HG03095 (cell line): ENCODE measurements at regions not wholly inside any gene's neighbourhood (a gene's known extent, or its start where the extent isn't known, plus 50 kb on each side); places are given as distances from the start of the nearest gene placed in this dataset.

Source experiments
- ATAC-seq: cut with Tn5 transposase; IDR thresholded peaks from one replicate; pipeline ENCODE4 v1.9.1; 2021; ENCODE audit warnings: moderate library complexity; ENCODE audit not compliant: unreplicated experiment

DNA sequence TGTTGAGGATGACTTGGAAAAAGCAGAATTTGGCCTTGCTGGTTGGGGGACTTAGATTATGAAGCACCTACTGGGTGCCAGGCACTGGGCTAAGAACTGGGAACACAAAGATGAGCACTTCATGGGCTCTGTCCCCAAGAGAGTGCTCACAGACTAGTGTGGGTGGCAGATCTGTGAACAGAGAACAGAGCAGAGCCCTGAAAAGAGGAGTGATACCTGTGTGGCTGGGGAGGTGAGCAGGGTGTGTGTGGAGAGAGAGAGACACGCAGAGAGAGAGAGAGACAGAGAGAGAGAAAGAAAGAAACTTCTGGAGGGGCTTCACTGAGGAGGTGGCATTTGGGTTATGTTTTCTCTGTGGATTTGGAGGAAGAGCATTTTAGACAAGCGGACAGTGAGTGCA is 61.1 kb upstream of the PPP2R5A start:
- no peak for ATAC-seq

DNA sequence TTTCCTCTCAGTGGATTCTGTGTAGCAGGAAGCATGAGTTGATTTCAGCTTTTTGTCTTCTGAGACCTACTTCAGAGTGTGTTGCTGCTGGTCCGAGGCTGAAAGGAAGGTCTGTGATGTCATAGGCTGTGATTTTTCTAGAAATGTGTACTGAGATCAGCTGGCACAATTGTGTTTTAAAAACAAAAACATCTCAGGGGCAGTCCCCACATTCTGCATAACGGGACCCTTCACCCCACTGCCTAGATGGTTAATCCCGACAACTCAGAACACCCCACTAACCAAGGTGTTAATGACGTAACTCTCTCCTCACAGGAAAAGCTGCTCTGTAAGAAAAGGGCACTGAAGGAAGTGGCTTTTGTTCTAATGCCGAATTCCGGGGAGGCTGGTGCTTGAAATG is 59.8 kb upstream of the PPP2R5A start:
- no peak for ATAC-seq

DNA sequence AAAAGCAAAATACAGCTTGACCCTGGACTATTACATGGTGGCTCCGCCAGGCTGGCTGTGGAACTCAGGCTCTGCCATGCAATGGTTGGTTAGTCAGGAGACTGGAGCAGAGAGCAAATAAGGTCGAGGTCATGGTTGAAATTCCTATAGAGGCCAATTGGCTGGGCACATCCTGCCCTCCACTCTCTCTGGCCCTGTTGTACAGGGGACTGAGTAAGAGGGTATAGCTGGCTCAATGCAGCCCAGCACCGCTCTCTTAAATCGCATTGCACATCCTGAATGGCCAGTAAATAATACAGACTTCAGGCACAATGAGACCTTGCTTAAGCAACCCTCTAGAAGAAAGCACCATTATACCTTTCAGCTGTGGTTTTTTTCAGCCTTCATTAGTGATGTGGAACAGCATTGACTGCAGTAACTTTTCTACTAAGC is 59.3 kb upstream of the PPP2R5A start:
- no peak for ATAC-seq

GRCh38 chr1:212226467-212226866 is 58.7 kb upstream of the PPP2R5A start:
- no peak for ATAC-seq

DNA sequence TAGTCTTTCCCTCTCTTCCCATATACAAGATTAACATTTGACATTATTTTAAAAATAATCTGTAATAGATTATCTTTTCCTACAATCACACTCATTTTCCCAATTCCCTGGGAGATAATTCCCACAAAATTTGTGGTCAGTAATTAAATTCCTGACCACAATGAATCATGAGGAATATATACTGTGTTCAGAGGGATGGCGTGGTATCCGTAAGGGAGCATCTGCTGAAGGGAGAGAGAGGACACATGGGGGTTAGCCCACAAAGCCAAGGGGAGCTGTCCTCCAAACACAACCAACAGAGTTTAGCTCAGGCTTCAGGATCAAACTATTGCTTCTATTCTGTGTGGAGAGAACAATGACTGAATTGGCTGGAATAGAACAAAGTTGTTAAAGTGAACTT is 57.1 kb upstream of the PPP2R5A start:
- no peak for ATAC-seq

GRCh38 chr1:212228591-212229119 is 56.6 kb upstream of the PPP2R5A start:
- no peak for ATAC-seq

DNA sequence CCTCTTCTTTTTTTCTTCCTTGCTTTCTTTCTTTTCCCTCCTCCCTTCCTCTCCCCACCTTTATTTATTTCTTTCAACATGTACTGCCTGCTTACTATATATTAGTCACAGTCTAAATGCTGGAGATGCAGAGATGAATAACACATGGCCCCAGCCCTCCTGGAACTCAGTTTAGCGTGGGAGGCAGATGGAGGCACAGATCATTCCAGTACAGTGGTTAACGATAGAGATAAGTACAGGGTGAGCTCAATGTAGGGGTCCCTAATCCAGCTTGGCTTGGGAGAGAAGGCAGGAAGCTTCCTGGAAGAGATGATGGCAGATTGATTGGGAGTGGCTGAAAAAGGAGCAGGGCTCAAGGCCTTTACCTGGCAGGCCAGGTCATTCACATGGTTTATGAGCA is 55.6 kb upstream of the PPP2R5A start:
- no peak for ATAC-seq

DNA sequence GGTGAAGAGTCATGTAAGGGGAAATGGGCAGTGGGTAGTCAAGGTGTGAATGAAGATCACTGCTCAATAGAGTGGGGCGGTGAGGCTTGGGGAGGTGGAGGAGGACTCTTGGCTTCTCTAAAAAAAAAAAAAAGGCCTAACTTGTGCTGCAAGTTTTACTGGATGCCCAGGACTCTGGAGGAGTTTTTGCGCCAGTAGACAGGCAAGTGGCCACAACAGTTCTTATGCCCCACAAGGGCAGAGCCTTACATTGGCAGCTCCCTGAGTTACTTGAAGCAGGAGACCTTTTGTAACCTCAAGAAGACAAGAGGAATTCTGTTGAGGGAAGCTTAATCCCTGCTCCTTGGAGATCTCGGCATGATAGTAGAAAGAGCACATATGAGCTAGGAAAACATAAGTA is 54.9 kb upstream of the PPP2R5A start:
- ATAC-seq, result no peak

GRCh38 chr1:212231372-212231771 is 53.8 kb upstream of the PPP2R5A start:
- ATAC-seq, result no peak

- ATAC-seq, result no peak
These were observed 53.1 kb upstream of the PPP2R5A start for GRCh38 chr1:212232090-212232489.

DNA sequence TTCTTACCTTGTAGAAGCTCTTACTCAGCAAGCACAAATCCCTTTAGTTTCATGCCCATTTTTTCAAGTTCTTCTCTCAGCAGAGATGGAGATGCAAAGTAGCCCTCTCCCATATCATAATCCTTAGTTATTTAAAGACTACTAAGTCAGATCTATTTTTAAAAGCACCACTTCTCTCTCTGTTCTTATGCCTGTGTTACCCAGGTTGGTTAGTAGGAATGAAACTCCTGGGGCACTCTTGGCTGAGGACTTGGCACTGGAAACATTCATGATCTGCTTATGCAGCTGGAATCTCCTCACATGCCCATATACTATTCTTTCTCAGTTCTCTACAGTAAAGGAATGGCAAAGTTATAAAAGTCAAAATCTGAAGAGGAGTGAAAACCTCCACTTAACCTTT is 51.9 kb upstream of the PPP2R5A start:
- ATAC-seq, result no peak

DNA sequence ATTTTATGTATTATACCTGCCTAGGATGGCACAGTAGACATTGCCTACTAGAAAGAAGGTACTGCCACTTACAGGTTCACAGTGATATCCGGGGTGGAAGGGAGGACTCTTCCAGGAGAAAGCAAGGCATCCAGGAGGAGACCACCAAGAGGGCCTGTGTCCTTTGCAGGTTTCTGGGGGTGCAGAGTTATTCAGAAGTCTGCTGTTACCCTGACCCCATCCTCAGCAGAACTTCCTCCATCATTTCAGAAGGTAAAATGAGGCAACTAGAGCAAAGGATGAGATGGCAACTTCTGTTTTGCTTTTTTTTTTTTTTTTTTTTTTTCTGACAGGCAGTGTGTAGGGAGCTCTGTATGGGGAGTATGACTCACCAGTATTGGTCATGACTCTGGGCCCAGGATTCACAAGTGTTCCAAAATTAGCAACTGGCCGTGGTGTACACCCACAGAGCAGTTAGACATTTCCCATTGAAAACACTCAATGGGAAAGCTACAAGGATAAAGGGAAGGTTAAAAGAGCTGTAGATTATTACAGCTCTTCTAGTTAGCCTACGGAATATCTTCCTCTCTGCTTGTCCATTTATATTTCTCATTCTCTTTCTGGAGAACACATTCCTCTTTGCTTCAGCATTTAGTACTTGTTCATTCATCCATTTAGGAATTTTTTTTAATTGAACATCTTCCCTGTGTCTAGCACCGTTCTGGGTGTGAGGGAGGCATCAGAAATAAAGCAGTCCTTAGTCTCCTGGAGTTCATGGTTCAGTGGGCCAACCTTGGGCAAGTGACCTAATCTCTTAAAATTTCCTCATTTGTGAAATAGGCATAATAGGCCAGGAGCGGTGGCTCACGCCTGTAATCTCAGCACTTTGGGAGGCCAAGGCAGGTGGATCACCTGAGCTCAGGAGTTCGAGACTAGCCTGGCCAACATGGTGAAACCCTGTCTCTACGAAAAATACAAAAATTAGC is 50.5 kb upstream of the PPP2R5A start:
- ATAC-seq, result peak; percentile 58
